KMS-11 (cell line): ENCODE measurements at regions not wholly inside any gene's neighbourhood (a gene's known extent, or its start where the extent isn't known, plus 50 kb on each side); places are given as distances from the start of the nearest gene placed in this dataset.

ENCODE experiments used
- H2AFZ ChIP-seq: fragments of 200-600 bp; sonication (generic); 2 replicates; pipeline ENCODE4 v1.6.1; 2016; ENCODE audit warnings: antibody characterized with exemption, mixed run types, low read depth
- H3K27ac ChIP-seq: fragments of 200-600 bp; sonication (generic); 2 replicates; pipeline ENCODE4 v1.6.1; 2016; ENCODE audit warnings: mild to moderate bottlenecking, mixed run types
- H3K27me3 ChIP-seq: fragments of 200-600 bp; sonication (generic); 2 replicates; pipeline ENCODE4 v1.6.1; 2017; ENCODE audit warnings: mild to moderate bottlenecking, low read depth, mixed run types, moderate library complexity; ENCODE audit not compliant: insufficient read depth
- H3K36me3 ChIP-seq: fragments of 200-600 bp; sonication (generic); 2 replicates; pipeline ENCODE4 v1.6.1; 2017; ENCODE audit warnings: mild to moderate bottlenecking, mixed run types; ENCODE audit not compliant: insufficient read depth
- H3K4me1 ChIP-seq: fragments of 200-600 bp; sonication (generic); 2 replicates; pipeline ENCODE4 v1.6.1; 2016; ENCODE audit warnings: mild to moderate bottlenecking, low read depth, mixed run types; ENCODE audit not compliant: poor library complexity, severe bottlenecking
- H3K4me2 ChIP-seq: fragments of 200-600 bp; sonication (generic); 2 replicates; pipeline ENCODE4 v1.7.0; 2016; ENCODE audit warnings: mild to moderate bottlenecking, mixed run types
- H3K4me3 ChIP-seq: fragments of 200-600 bp; sonication (generic); IDR thresholded peaks from 2 replicates; pipeline ENCODE4 v1.6.1; 2017; ENCODE audit warnings: low read depth, low read length, mixed read lengths; ENCODE audit not compliant: insufficient read depth
- H3K79me2 ChIP-seq: fragments of 200-600 bp; sonication (generic); 2 replicates; pipeline ENCODE4 v1.6.1; 2016; ENCODE audit warnings: low read depth, mixed run types; ENCODE audit not compliant: insufficient read depth
- H3K9ac ChIP-seq: fragments of 200-600 bp; sonication (generic); 2 replicates; pipeline ENCODE4 v1.6.1; 2016; ENCODE audit warnings: mild to moderate bottlenecking, mixed run types
- H4K20me1 ChIP-seq: fragments of 200-600 bp; sonication (generic); 2 replicates; pipeline ENCODE4 v1.6.1; 2016; ENCODE audit warnings: mild to moderate bottlenecking, mixed run types; ENCODE audit not compliant: insufficient read depth
- TF ChIP-seq, protein P1 (sequence below): fragments of 200-600 bp; sonication (generic); conservative IDR thresholded peaks from 2 replicates; pipeline ENCODE4 v1.6.1; 2017; ENCODE audit warnings: low read depth, mild to moderate bottlenecking, antibody characterized with exemption, low read length, moderate library complexity, mixed read lengths

DNA sequence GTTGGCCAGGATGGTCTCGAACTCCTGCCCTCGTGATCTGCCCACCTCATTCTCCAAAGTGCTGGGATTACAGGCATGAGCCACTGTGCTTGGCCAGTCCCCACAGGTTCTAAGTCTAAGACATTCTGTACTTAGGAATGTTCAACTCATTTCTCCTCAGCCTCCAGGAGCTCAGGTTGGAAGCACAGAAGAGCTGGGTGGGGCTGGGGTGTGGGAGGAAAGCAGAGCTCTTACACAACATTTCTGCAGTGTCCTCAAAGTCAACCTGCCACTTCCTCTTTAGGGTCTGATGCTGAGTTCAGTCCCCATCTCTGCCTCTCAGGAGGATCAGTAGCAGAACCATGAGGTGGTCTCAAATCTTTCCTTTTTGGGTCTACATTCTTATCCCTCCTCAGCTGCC, 75.5 kb downstream of the MRPL46 start:
- Histone ChIP-seq H3K4me3 (no peak overlapping the region), H3K27me3 (no peaks in the 10 kb centered on the region), H3K79me2 (no peaks in the 10 kb centered on the region), H3K9ac (no peak overlapping the region), H3K4me2 (no peak overlapping the region), H3K4me1 (no peaks in the 10 kb centered on the region), H3K36me3 (no peaks in the 10 kb centered on the region), H4K20me1 (no peaks in the 10 kb centered on the region), H2AFZ (no peak overlapping the region), H3K27ac (no peak overlapping the region)
- TF ChIP-seq, protein P1, sequence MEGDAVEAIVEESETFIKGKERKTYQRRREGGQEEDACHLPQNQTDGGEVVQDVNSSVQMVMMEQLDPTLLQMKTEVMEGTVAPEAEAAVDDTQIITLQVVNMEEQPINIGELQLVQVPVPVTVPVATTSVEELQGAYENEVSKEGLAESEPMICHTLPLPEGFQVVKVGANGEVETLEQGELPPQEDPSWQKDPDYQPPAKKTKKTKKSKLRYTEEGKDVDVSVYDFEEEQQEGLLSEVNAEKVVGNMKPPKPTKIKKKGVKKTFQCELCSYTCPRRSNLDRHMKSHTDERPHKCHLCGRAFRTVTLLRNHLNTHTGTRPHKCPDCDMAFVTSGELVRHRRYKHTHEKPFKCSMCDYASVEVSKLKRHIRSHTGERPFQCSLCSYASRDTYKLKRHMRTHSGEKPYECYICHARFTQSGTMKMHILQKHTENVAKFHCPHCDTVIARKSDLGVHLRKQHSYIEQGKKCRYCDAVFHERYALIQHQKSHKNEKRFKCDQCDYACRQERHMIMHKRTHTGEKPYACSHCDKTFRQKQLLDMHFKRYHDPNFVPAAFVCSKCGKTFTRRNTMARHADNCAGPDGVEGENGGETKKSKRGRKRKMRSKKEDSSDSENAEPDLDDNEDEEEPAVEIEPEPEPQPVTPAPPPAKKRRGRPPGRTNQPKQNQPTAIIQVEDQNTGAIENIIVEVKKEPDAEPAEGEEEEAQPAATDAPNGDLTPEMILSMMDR = no peak

DNA sequence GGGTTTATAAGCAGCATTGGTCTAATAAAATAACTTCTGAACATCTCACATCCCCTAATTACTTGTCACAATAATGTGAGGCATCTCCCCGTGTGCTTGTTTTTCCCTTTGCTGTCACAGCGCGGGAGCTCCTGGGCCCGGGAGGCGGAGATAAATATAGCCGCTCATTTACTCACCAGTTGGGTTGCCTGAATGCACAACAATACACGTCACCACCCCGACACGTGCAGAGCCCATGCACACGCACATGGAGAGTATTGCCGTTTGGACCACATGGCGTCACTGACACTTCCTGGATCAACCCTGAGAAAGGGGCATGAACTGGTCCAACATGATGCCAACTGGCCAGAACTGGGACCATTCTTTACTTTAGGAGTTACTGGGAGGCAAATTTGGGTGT, 76.2 kb downstream of the MRPL46 start:
- Histone ChIP-seq H3K9ac (no peak overlapping the region), H3K4me1 (no peaks in the 10 kb centered on the region), H2AFZ (no peak overlapping the region), H3K27ac (no peak overlapping the region), H3K79me2 (no peaks in the 10 kb centered on the region), H3K4me3 (no peak overlapping the region), H3K27me3 (no peaks in the 10 kb centered on the region), H3K36me3 (no peaks in the 10 kb centered on the region), H3K4me2 (no peak overlapping the region), H4K20me1 (no peaks in the 10 kb centered on the region)
- TF ChIP-seq, protein P1 = no peak

DNA sequence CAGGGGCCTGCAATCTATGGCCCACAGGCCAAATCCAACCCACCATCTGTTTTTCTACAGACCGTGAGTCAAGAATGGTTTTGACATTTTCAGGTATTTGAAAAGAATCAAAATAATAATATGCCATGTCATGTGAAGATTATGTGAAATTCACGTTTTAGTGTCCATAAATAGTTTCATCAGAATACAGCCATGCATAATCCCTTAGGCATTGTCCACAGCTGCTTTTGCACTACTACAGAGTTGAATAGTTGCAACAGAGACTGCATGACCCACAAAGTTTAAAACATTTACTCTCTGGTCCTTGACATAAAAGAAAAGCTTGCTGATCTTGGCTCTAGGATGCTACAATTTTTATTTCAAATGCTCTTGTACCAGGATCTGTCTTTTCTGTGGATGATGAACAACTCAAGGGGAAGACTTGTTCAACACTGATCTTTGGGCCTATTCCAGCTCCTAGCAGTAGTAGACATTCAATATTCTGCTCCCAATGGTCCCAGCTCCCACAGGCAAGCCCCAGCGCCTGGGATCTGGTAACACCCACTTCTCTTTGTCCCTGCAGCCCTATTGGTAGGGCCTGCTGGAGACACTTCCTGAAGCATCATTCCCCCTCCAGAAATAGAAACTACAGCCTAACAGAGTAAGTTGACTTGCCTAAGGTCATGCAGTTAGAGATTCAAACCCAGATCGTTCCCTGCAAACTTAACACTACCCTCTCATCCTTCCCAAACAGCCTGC, 76.9 kb downstream of the MRPL46 start:
- Histone ChIP-seq H3K27ac (no peak overlapping the region), H3K4me2 (no peak overlapping the region), H4K20me1 (no peaks in the 10 kb centered on the region)

DNA sequence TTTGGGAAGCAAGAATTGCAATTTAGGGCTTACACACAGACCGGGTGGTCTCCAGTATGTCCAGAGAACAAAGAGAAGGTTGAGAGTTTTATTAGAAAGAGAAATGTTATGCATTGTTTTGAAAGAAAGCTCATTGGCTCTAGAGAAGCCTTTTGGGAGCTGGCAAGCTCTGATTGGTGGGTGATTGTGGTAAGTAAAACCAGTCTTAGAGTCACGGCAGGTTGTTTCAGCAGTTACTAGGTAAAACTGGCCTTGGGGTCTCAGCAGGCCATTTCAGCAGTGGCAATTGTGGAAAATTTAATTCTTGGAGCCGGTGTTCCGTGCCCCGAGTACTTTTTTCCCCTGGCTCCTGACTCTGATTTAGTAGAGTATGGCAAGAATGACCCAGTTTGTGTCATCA, 78.1 kb downstream of the MRPL46 start:
- no peaks in the 10 kb centered on the region for H3K79me2 ChIP-seq
- no peaks in the 10 kb centered on the region for H4K20me1 ChIP-seq
- H3K4me1 ChIP-seq = no peaks in the 10 kb centered on the region
- H3K4me2 ChIP-seq = no peak overlapping the region
- H3K9ac ChIP-seq = no peak overlapping the region
- H3K36me3 ChIP-seq = no peaks in the 10 kb centered on the region
- no peak overlapping the region for H3K4me3 ChIP-seq
- H3K27me3 ChIP-seq = no peaks in the 10 kb centered on the region
- H3K27ac ChIP-seq = no peak overlapping the region
- H2AFZ ChIP-seq = no peak overlapping the region
- TF ChIP-seq, protein P1 = no peak

More for the DNA sequence above, 76.9 kb downstream of the MRPL46 start:
- no peaks in the 10 kb centered on the region for H3K36me3 ChIP-seq
- H3K27me3 ChIP-seq = no peaks in the 10 kb centered on the region
- no peaks in the 10 kb centered on the region for H3K4me1 ChIP-seq
- H3K9ac ChIP-seq = no peak overlapping the region
- no peak overlapping the region for H2AFZ ChIP-seq
- TF ChIP-seq, protein P1 = no peak
- no peaks in the 10 kb centered on the region for H3K79me2 ChIP-seq
- no peak overlapping the region for H3K4me3 ChIP-seq
